Coronary artery (tissue), 2 donors: ENCODE measurements at regions not wholly inside any gene's neighbourhood (a gene's known extent, or its start where the extent isn't known, plus 50 kb on each side); places are given as distances from the start of the nearest gene placed in this dataset.

Experiments
- DNase-seq: peaks from one replicate; pipeline ENCODE4 v3.0.0-alpha.2; 2017; ENCODE audit warnings: low spot score
- H3K27ac ChIP-seq, 2 donors: fragments of 200-600 bp; sonication (generic); one replicate each; pipeline ENCODE4 v1.5.1; 2016 to 2019
- H3K4me3 ChIP-seq: fragments of 200-600 bp; sonication (generic); 2 replicates; pipeline ENCODE4 v1.5.1; 2016; ENCODE audit warnings: mild to moderate bottlenecking, moderate library complexity
- CTCF ChIP-seq: fragments of 200-600 bp; sonication (generic); IDR thresholded peaks from one replicate; pipeline ENCODE4 v1.5.1; 2019; ENCODE audit warnings: antibody characterized with exemption

- no peak for TF ChIP-seq CTCF
- H3K4me3 ChIP-seq: no peak overlapping the region
- DNase-seq: no peak
Observed at GRCh38 chr12:62164036-62164435, 96.2 kb upstream of the USP15 start.

DNA sequence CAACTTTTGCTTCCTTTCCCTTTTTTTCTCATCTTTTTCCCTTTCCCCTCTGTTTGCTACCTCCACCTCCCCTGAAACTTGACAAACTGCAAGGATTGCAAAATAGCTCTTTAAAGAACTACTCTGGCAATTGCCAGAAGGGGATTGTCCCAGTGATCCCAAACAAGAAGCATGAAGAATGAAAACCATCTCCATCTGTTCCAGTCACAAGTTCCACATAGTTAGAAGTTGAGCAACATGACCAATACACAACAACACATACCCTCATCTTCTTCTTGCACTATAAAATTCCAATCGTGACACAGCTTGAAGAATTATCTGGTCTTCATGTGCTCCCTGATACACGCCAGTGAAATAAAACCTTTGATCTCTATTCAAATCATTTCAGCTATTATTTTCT is 93.7 kb upstream of the USP15 start:
- no peak for DNase-seq
- Histone ChIP-seq H3K4me3 (no peak overlapping the region), H3K27ac (no peak overlapping the region)
- TF ChIP-seq CTCF: no peak

More at GRCh38 chr12:62164036-62164435, 96.2 kb upstream of the USP15 start:
- no peak overlapping the region for H3K27ac ChIP-seq

DNA sequence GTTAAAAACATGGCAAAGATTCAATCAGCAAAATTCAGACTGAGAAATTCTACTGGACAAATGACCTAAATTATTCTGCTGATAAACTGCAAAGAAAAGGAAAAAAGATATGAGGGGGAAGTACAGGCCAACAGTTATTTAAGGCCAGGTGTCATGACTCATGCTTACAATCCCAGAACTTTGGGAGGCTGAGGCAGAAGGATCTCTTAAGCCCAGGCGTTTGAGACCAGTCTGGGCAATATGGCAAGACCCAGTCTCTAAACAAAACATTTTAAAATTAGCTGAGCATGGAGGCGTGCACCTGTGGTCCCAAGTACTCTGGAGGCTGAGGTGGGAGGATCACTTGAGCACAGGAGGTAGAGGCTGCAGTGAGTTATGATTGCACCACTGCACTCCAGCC is 91.8 kb upstream of the USP15 start:
- no peak for DNase-seq
- TF ChIP-seq CTCF: no peak
- Histone ChIP-seq H3K4me3 (no peak overlapping the region), H3K27ac (no peak overlapping the region)

DNA sequence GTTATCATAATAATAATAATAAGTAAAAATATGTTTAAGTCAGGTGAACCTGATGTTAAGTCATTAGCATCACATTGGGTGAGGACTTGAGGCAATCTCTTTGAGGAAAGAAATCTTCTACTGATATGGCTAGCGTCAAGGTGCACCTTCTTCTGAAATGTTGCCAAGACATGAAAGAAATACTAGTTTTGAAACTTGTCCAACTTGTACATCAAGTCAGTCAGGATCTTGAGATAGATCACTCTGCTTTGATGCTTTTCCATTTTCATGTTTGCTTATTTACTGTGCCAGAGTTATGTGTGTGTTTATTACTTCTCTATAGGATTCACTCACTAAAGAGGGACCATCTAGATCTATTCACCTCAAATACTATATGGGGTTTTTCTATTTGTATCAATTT is 90.0 kb upstream of the USP15 start:
- no peak for DNase-seq
- no peak overlapping the region for H3K27ac ChIP-seq
- no peak overlapping the region for H3K4me3 ChIP-seq
- TF ChIP-seq CTCF: no peak

DNA sequence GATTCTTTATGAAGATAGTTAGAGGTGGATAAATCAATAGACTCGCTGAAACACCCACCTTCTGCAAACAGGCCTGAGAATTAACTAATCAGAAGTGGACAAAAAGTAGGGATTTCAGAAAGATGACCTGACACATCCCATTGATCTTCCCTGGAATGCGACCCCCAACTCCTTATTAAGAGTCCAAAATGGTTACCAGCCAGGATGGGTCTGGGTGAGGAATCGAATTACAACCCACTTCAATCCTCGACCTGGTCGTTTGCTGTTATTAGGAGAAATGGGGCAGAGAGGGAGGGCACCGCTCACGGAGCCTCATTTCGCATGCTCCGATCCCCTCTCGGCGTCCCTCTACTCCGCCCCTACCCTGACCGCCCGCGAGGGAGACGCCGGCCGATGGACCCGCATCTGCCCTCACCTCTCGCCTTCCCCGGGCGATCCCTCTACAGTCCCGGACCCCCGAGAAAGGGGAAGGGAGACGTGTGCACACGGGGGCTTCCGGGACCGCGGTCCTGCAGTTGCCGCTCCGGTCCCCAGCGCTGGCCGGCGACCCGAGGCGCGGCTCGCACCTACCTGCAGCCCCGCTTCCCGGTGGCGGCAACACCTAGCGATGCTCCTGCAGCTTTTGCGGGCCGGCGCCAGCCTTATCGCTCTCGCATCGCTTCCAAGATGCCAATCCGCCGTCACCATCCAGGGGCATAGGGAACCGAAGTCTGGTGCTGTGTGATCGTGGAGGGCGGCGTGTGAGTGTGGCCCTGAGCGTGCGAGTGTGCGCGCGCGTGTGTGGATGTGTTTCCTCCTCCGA is 69.3 kb upstream of the USP15 start:
- no peak for TF ChIP-seq CTCF
- no peak for DNase-seq
- Histone ChIP-seq H3K4me3 (peak overlapping the region; percentile 68), H3K27ac (no peak overlapping the region)

GRCh38 chr12:62191491-62192179 is 68.6 kb upstream of the USP15 start:
- H3K4me3 ChIP-seq: peak overlapping the region; percentile 68
- H3K27ac ChIP-seq: no peak overlapping the region
- DNase-seq: no peak

More at GRCh38 chr12:62191491-62192179, 68.6 kb upstream of the USP15 start:
- TF ChIP-seq CTCF: no peak
